HepG2 (cell line): ENCODE measurements at regions not wholly inside any gene's neighbourhood (a gene's known extent, or its start where the extent isn't known, plus 50 kb on each side); places are given as distances from the start of the nearest gene placed in this dataset.

ENCODE experiments used
- ATAC-seq: fragments of 200-7000 bp; cut with Tn5 transposase; 3 replicates; pipeline ENCODE4 v1.9.1; 2020; ENCODE audit warnings: mild to moderate bottlenecking, moderate library complexity
- BruUV-seq: library from RNA; stranded (reverse); fragments of 400-500 nt; replicated peaks from 2 replicates; lab custom pipeline; 2021; lab: Mats Ljungman, UMichigan
- CTCF ChIA-PET: fragments of 300-600 bp; formaldehyde crosslinking; extraction: SDS; loops from one replicate; lab custom pipeline; 2021; ENCODE audit warnings: low total read pairs, inconsistent platforms, low intra/inter-chr PET ratio; lab: Yijun Ruan, JAX
- POLR2A ChIA-PET: fragments of 350-600 bp; sonication (Branson Sonifier 250); formaldehyde crosslinking; loops from one replicate; lab custom pipeline; 2020; ENCODE audit warnings: antibody characterized with exemption, inconsistent platforms; lab: Yijun Ruan, JAX
- DNase-seq: peaks from one replicate; pipeline ENCODE4 v3.0.0-alpha.2; 2015; ENCODE audit warnings: low spot score
- FAIRE-seq: peaks from 3 replicates; lab custom pipeline; 2011; peaks lifted over from hg19 to GRCh38; lab: Jason Lieb, UNC
- H2AFZ ChIP-seq: one replicate; pipeline ENCODE4 v1.6.1; 2011; ENCODE audit warnings: low read length, inconsistent platforms
- H3K27ac ChIP-seq: fragments of 300-600 bp; 3 replicates; pipeline ENCODE4 v1.8.0; 2011; ENCODE audit warnings: mixed run types, mild to moderate bottlenecking, mixed read lengths, low read length, inconsistent platforms; ENCODE audit not compliant: insufficient read depth; ENCODE audit errors: extremely low read length
- H3K27me3 ChIP-seq, 2 experiments: fragments of 200-600 bp in 1 of 2; 2 replicates in 1 of 2; 3 replicates in 1 of 2; pipeline versions ENCODE4 v1.6.0 to v1.8.0; 2011; ENCODE audit warnings: low read length in 2 of 2, mild to moderate bottlenecking in 2 of 2, moderate library complexity in 2 of 2, inconsistent platforms in 1 of 2; ENCODE audit not compliant: insufficient read depth in 2 of 2, control insufficient read depth in 1 of 2
- H3K36me3 ChIP-seq, 2 experiments: fragments of 200-600 bp in 1 of 2; replicated peaks in 1 of 2; 2 replicates in 1 of 2; 3 replicates in 1 of 2; pipeline versions ENCODE4 v1.5.1 to v1.8.0; 2011; ENCODE audit warnings: low read length in 2 of 2, inconsistent platforms in 1 of 2; ENCODE audit not compliant: insufficient read depth in 2 of 2, control insufficient read depth in 1 of 2
- H3K4me1 ChIP-seq: 2 replicates; pipeline ENCODE4 v1.5.1; 2012; ENCODE audit warnings: low read length, inconsistent platforms; ENCODE audit not compliant: insufficient read depth
- H3K4me2 ChIP-seq: 2 replicates; pipeline ENCODE4 v1.6.0; 2011; ENCODE audit warnings: low read depth, low read length, inconsistent platforms
- H3K4me3 ChIP-seq, 3 experiments: fragments of 200-600 bp in 1 of 3; sonication (generic), shearing (Covaris generic) in 1 of 3; replicated peaks in 1 of 3; 2 replicates each; pipeline ENCODE4 v1.5.1; 2011 to 2016; ENCODE audit warnings: low read length in 3 of 3, inconsistent platforms in 2 of 3, low read depth in 2 of 3, mild to moderate bottlenecking in 2 of 3, control low read depth in 1 of 3, mixed read lengths in 1 of 3; ENCODE audit not compliant: insufficient read depth in 1 of 3
- H3K79me2 ChIP-seq: one replicate; pipeline ENCODE4 v1.6.1; 2011; ENCODE audit warnings: low read length, inconsistent platforms; ENCODE audit not compliant: insufficient read depth
- H3K9ac ChIP-seq: 2 replicates; pipeline ENCODE4 v1.6.0; 2011; ENCODE audit warnings: mild to moderate bottlenecking, low read depth, low read length, inconsistent platforms; ENCODE audit not compliant: insufficient read depth
- H3K9me3 ChIP-seq: 2 replicates; pipeline ENCODE4 v1.5.1; 2012; ENCODE audit warnings: mild to moderate bottlenecking, low read length
- H4K20me1 ChIP-seq: 2 replicates; pipeline ENCODE4 v1.6.0; 2011; ENCODE audit warnings: inconsistent platforms, mild to moderate bottlenecking, low read length, moderate library complexity; ENCODE audit not compliant: insufficient read depth
- FOXJ3 ChIP-seq: sonication (generic); formaldehyde crosslinking; IDR thresholded peaks from 2 replicates; pipeline ENCODE4 v1.4.0; 2020; ENCODE audit warnings: missing genetic modification reagents, mild to moderate bottlenecking, borderline replicate concordance
- FOXM1 ChIP-seq: sonication (generic); formaldehyde crosslinking; IDR thresholded peaks from 2 replicates; pipeline ENCODE4 v1.5.0; 2020; ENCODE audit warnings: missing genetic modification reagents
- IRX3 ChIP-seq: sonication (generic); formaldehyde crosslinking; IDR thresholded peaks from 2 replicates; pipeline ENCODE4 v1.8.1; 2023; ENCODE audit warnings: mild to moderate bottlenecking, low read depth, missing genetic modification reagents, borderline replicate concordance
- MLLT10 ChIP-seq: sonication (generic); formaldehyde crosslinking; IDR thresholded peaks from 2 replicates; pipeline ENCODE4 v1.4.0; 2020; ENCODE audit warnings: missing genetic modification reagents
- RARA ChIP-seq: IDR thresholded peaks from 2 replicates; pipeline ENCODE4 v1.6.1; 2016; ENCODE audit warnings: missing genetic modification reagents, missing compliant biosample characterization
- SOX5 ChIP-seq: IDR thresholded peaks from 2 replicates; pipeline ENCODE4 v1.6.1; 2016; ENCODE audit warnings: borderline replicate concordance
- ZKSCAN5 ChIP-seq: sonication (generic); formaldehyde crosslinking; IDR thresholded peaks from 2 replicates; pipeline ENCODE4 v1.5.1; 2020; ENCODE audit warnings: mild to moderate bottlenecking, missing genetic modification reagents
- ZNF337 ChIP-seq: sonication (generic); formaldehyde crosslinking; IDR thresholded peaks from 2 replicates; pipeline ENCODE4 v1.5.1; 2020; ENCODE audit warnings: missing genetic modification reagents, low read depth, mild to moderate bottlenecking, borderline replicate concordance
- ZNF343 ChIP-seq: sonication (generic); formaldehyde crosslinking; IDR thresholded peaks from 2 replicates; pipeline ENCODE4 v1.4.0; 2020; ENCODE audit warnings: mild to moderate bottlenecking, missing genetic modification reagents
- ZNF589 ChIP-seq: sonication (generic); formaldehyde crosslinking; conservative IDR thresholded peaks from 2 replicates; pipeline ENCODE4 v1.8.0; 2022; ENCODE audit warnings: mild to moderate bottlenecking, moderate library complexity, missing genetic modification reagents
- ZNF605 ChIP-seq: sonication (generic); formaldehyde crosslinking; IDR thresholded peaks from 2 replicates; pipeline ENCODE4 v1.8.0; 2022; ENCODE audit warnings: mild to moderate bottlenecking, missing genetic modification reagents
- ZNF616 ChIP-seq: sonication (generic); formaldehyde crosslinking; IDR thresholded peaks from 2 replicates; pipeline ENCODE4 v1.5.0; 2020; ENCODE audit warnings: low read depth, mild to moderate bottlenecking, missing genetic modification reagents
- WGBS: methylation state at CpG from one replicate; pipeline ENCODE4 v1.1.6; 2017; ENCODE audit warnings: low lambda C conversion rate; 5-methylcytosine and 5-hydroxymethylcytosine counted together
- in situ Hi-C: cut with HindIII; loops from 2 replicates; pipeline ENCODE4 v1.10.0; 2017; ENCODE audit warnings: low pct_unique_long_range_greater_than_20kb; ENCODE audit not compliant: extremely low pct_ligation_motif_present
- intact Hi-C: fragments of 100-400 bp; cut with micrococcal nuclease; formaldehyde crosslinking; loops from one replicate; pipeline ENCODE4 v1.10.0; 2022; ENCODE audit not compliant: unreplicated experiment
- TF ChIP-seq, protein P1 (sequence below): sonication (generic); formaldehyde crosslinking; IDR thresholded peaks from 2 replicates; pipeline ENCODE4 v1.5.1; 2020; ENCODE audit warnings: missing genetic modification reagents, mild to moderate bottlenecking, borderline replicate concordance
- TF ChIP-seq, protein P2 (sequence below): sonication (generic); formaldehyde crosslinking; conservative IDR thresholded peaks from 2 replicates; pipeline ENCODE4 v1.8.0; 2022; ENCODE audit warnings: mild to moderate bottlenecking, moderate library complexity, missing genetic modification reagents
- TF ChIP-seq, protein P3 (sequence below): sonication (generic); formaldehyde crosslinking; IDR thresholded peaks from 2 replicates; pipeline ENCODE4 v1.4.0; 2020; ENCODE audit warnings: missing genetic modification reagents
- TF ChIP-seq, protein P4 (sequence below): sonication (generic); formaldehyde crosslinking; IDR thresholded peaks from 2 replicates; pipeline ENCODE4 v1.8.1; 2023; ENCODE audit warnings: mild to moderate bottlenecking, missing genetic modification reagents, borderline replicate concordance

DNA sequence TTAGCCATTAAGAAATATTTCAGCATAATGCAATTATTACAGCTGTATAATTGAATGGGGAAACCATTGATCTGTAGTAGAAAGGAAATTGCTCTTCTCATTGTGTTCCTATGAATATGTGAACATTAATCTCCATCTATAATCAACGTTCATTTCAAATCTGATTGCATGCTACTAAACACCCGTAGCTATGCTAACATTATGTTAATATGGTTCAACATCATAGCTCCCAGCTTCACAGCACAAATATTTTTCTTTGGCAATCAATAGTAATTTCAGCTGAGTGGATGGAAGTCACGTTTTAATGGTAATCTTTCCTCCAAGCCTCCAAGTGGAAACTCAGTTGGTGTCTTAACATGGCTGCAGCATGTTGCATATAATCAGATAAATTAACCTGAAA lies 454.4 kb downstream of the MAFB start (continued):
- TF ChIP-seq IRX3 (CRISPR knock-in tag) (no peak), MLLT10 (no peak), ZNF616 (CRISPR knock-in tag) (no peak)
- TF ChIP-seq, protein P1, sequence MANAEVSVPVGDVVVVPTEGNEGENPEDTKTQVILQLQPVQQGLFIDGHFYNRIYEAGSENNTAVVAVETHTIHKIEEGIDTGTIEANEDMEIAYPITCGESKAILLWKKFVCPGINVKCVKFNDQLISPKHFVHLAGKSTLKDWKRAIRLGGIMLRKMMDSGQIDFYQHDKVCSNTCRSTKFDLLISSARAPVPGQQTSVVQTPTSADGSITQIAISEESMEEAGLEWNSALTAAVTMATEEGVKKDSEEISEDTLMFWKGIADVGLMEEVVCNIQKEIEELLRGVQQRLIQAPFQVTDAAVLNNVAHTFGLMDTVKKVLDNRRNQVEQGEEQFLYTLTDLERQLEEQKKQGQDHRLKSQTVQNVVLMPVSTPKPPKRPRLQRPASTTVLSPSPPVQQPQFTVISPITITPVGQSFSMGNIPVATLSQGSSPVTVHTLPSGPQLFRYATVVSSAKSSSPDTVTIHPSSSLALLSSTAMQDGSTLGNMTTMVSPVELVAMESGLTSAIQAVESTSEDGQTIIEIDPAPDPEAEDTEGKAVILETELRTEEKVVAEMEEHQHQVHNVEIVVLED (CRISPR knock-in tag): no peak
- TF ChIP-seq, protein P2, sequence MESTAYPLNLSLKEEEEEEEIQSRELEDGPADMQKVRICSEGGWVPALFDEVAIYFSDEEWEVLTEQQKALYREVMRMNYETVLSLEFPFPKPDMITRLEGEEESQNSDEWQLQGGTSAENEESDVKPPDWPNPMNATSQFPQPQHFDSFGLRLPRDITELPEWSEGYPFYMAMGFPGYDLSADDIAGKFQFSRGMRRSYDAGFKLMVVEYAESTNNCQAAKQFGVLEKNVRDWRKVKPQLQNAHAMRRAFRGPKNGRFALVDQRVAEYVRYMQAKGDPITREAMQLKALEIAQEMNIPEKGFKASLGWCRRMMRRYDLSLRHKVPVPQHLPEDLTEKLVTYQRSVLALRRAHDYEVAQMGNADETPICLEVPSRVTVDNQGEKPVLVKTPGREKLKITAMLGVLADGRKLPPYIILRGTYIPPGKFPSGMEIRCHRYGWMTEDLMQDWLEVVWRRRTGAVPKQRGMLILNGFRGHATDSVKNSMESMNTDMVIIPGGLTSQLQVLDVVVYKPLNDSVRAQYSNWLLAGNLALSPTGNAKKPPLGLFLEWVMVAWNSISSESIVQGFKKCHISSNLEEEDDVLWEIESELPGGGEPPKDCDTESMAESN: no peak
- TF ChIP-seq, protein P3, sequence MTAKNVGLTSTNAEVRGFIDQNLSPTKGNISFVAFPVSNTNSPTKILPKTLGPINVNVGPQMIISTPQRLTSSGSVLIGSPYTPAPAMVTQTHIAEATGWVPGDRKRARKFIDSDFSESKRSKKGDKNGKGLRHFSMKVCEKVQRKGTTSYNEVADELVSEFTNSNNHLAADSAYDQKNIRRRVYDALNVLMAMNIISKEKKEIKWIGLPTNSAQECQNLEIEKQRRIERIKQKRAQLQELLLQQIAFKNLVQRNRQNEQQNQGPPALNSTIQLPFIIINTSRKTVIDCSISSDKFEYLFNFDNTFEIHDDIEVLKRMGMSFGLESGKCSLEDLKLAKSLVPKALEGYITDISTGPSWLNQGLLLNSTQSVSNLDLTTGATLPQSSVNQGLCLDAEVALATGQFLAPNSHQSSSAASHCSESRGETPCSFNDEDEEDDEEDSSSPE (CRISPR knock-in tag): no peak

DNA sequence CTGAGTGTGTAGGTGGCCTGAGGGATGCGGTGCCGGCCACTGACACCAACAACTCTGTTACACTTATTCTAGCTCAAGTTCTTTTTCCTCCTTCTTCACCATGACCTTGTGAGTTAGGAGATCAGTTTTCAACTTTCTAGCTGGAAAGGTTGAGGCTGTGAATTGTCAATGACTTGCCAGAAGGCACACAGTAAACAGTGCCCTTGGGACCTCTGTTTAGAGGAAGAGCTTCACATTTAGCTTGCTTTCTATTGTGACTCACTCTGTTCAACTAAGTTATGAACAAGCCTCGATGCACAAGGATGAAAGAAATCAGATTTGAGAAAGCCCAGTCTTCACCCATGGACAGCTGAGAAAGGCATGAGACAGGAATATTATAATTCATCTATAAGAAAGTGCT lies 455.6 kb downstream of the MAFB start:
- no peaks in the 10 kb centered on the region for H3K27me3 ChIP-seq
- no peaks in the 10 kb centered on the region for H3K4me1 ChIP-seq
- no peak for ATAC-seq
- H3K9ac ChIP-seq: no peak overlapping the region
- ChIA-PET CTCF (no interaction called here), POLR2A (no interaction called here)
- no peak overlapping the region for H3K4me3 ChIP-seq
- H3K36me3 ChIP-seq: no peaks in the 10 kb centered on the region
- 43% methylated on average over 3 of the region's 3 CpGs for WGBS
- BruUV-seq: no TSS peak
- in situ Hi-C loops: no loop called here
- TF ChIP-seq ZNF337 (CRISPR knock-in tag): no peak
- TF ChIP-seq FOXJ3: no peak
- TF ChIP-seq ZNF605 (CRISPR knock-in tag): no peak
- no peak for TF ChIP-seq ZNF343
- TF ChIP-seq, protein P4, sequence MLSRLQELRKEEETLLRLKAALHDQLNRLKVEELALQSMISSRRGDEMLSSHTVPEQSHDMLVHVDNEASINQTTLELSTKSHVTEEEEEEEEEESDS: no peak
- no peak for TF ChIP-seq FOXM1 (CRISPR knock-in tag)
- no peak for TF ChIP-seq ZNF589 (CRISPR knock-in tag)
- TF ChIP-seq RARA: no peak
- no peak for TF ChIP-seq ZKSCAN5 (CRISPR knock-in tag)
- TF ChIP-seq SOX5 (CRISPR knock-in tag): no peak
- TF ChIP-seq, all 625 proteins: peak for 0
- Histone ChIP-seq H3K4me2 (no peak overlapping the region), H3K27ac (no peak overlapping the region), H3K9me3 (no peaks in the 10 kb centered on the region), H4K20me1 (no peaks in the 10 kb centered on the region), H3K79me2 (no peaks in the 10 kb centered on the region), H2AFZ (no peak overlapping the region)
- intact Hi-C loops: no loop called here
- DNase-seq (no peak), FAIRE-seq (no peak)
